SK-N-SH (cell line): ENCODE measurements at regions not wholly inside any gene's neighbourhood (a gene's known extent, or its start where the extent isn't known, plus 50 kb on each side); places are given as distances from the start of the nearest gene placed in this dataset.

Experiments
- CTCF ChIA-PET: fragments of 300-600, 350-600 bp; formaldehyde crosslinking; extraction: SDS; loops from one replicate; lab custom pipeline; 2021; lab: Yijun Ruan, JAX
- POLR2A ChIA-PET: fragments of 350-600 bp; sonication (Branson Sonifier 250); formaldehyde crosslinking; extraction: SDS; loops from one replicate; lab custom pipeline; 2020; ENCODE audit warnings: antibody characterized with exemption, inconsistent platforms; lab: Yijun Ruan, JAX
- DNase-seq: peaks from one replicate; pipeline ENCODE4 v3.0.0; 2012
- H2AFZ ChIP-seq: fragments of 200-600 bp; sonication (generic); 2 replicates; pipeline ENCODE4 v1.8.1; 2016; ENCODE audit warnings: antibody characterized with exemption, mild to moderate bottlenecking, low read depth
- H3F3A ChIP-seq: fragments of 200-600 bp; sonication (generic); replicated peaks from 2 replicates; pipeline ENCODE3; 2016; ENCODE audit warnings: antibody characterized with exemption, mild to moderate bottlenecking; ENCODE audit not compliant: insufficient read depth
- H3K27ac ChIP-seq, 2 experiments: fragments of 200-500 bp in 1 of 2; fragments of 200-600 bp in 1 of 2; sonication (Bioruptor generic) in 1 of 2; sonication (generic), shearing (Covaris generic) in 1 of 2; 2 replicates each; pipeline versions ENCODE4 v1.5.1 to v1.6.1; 2014 to 2016; ENCODE audit warnings: low read depth in 2 of 2, inconsistent platforms in 1 of 2, low read length in 1 of 2, mild to moderate bottlenecking in 1 of 2, mixed read lengths in 1 of 2
- H3K27me3 ChIP-seq: fragments of 200-600 bp; sonication (generic), shearing (Covaris generic); 2 replicates; pipeline ENCODE4 v1.6.1; 2016; ENCODE audit warnings: mixed run types; ENCODE audit not compliant: insufficient read depth
- H3K36me3 ChIP-seq, 2 experiments: fragments of 200-500 bp in 1 of 2; fragments of 200-600 bp in 1 of 2; sonication (Bioruptor generic) in 1 of 2; sonication (generic) in 1 of 2; replicated peaks in 1 of 2; 2 replicates each; pipeline versions ENCODE3 to v1.5.1; 2014 to 2016; ENCODE audit warnings: low read length in 1 of 2, mild to moderate bottlenecking in 1 of 2; ENCODE audit not compliant: insufficient read depth in 2 of 2, control insufficient read depth in 1 of 2
- H3K4me1 ChIP-seq, 2 experiments: fragments of 200-500 bp in 1 of 2; fragments of 200-600 bp in 1 of 2; sonication (Bioruptor generic) in 1 of 2; sonication (generic), shearing (Covaris generic) in 1 of 2; 2 replicates each; pipeline versions ENCODE4 v1.5.1 to v1.6.1; 2014 to 2016; ENCODE audit warnings: low read depth in 1 of 2, low read length in 1 of 2, mixed run types in 1 of 2; ENCODE audit not compliant: insufficient read depth in 2 of 2, control insufficient read depth in 1 of 2
- H3K4me2 ChIP-seq: fragments of 200-600 bp; sonication (generic), shearing (Covaris generic); 2 replicates; pipeline ENCODE4 v1.6.1; 2017; ENCODE audit warnings: mixed run types
- H3K4me3 ChIP-seq, 2 experiments: fragments of 200-500 bp in 1 of 2; fragments of 200-600 bp in 1 of 2; sonication (Bioruptor generic) in 1 of 2; sonication (generic), shearing (Covaris generic) in 1 of 2; 2 replicates each; pipeline versions ENCODE4 v1.5.1 to v1.8.1; 2014 to 2016; ENCODE audit warnings: low read depth in 2 of 2, inconsistent platforms in 1 of 2, low read length in 1 of 2, mild to moderate bottlenecking in 1 of 2, mixed read lengths in 1 of 2, moderate library complexity in 1 of 2
- H3K79me2 ChIP-seq: fragments of 200-600 bp; sonication (generic); 2 replicates; pipeline ENCODE4 v1.8.1; 2017; ENCODE audit warnings: mild to moderate bottlenecking; ENCODE audit not compliant: insufficient read depth
- H3K9ac ChIP-seq: fragments of 200-600 bp; sonication (generic); 2 replicates; pipeline ENCODE4 v1.6.1; 2017; ENCODE audit warnings: mixed run types
- H3K9me2 ChIP-seq: fragments of 200-600 bp; sonication (generic); 2 replicates; pipeline ENCODE4 v1.6.1; 2017; ENCODE audit warnings: mixed run types
- H3K9me3 ChIP-seq: fragments of 200-600 bp; sonication (generic); 2 replicates; pipeline ENCODE4 v1.6.1; 2017; ENCODE audit warnings: mixed run types, mild to moderate bottlenecking, moderate library complexity
- H4K20me1 ChIP-seq: fragments of 200-600 bp; sonication (generic); 2 replicates; pipeline ENCODE4 v1.6.1; 2017; ENCODE audit warnings: mild to moderate bottlenecking, mixed run types; ENCODE audit not compliant: insufficient read depth
- ELF1 ChIP-seq: IDR thresholded peaks from 2 replicates; pipeline ENCODE4 v1.4.0; 2012
- EP300 ChIP-seq, 2 experiments: IDR thresholded peaks; 2 replicates each; pipeline versions ENCODE4 v1.4.0 to v1.6.1; 2012; ENCODE audit warnings: borderline replicate concordance in 1 of 2, low read depth in 1 of 2, low read length in 1 of 2
- EZH2phosphoT487 ChIP-seq: fragments of 200-600 bp; sonication (generic); IDR thresholded peaks from 2 replicates; pipeline ENCODE4 v1.6.1; 2017; ENCODE audit warnings: low read depth, mixed run types, mild to moderate bottlenecking, antibody characterized with exemption, moderate library complexity, borderline replicate concordance
- GABPA ChIP-seq: IDR thresholded peaks from 2 replicates; pipeline ENCODE4 v1.4.0; 2012; ENCODE audit warnings: low read depth, mild to moderate bottlenecking
- GATA2 ChIP-seq: sonication (generic); formaldehyde crosslinking; IDR thresholded peaks from 2 replicates; pipeline ENCODE4 v1.5.0; 2020; ENCODE audit warnings: mild to moderate bottlenecking, missing genetic modification reagents
- JUND ChIP-seq: IDR thresholded peaks from 2 replicates; pipeline ENCODE4 v1.4.0; 2012
- MEF2A ChIP-seq: IDR thresholded peaks from 2 replicates; pipeline ENCODE4 v1.4.0; 2012; ENCODE audit warnings: low read depth, borderline replicate concordance
- MXI1 ChIP-seq: IDR thresholded peaks from 2 replicates; pipeline ENCODE4 v1.6.1; 2012; ENCODE audit warnings: mild to moderate bottlenecking, low read depth, low read length, improper control_type of control experiment
- NFIC ChIP-seq: IDR thresholded peaks from 2 replicates; pipeline ENCODE4 v1.4.0; 2012; ENCODE audit warnings: borderline replicate concordance
- NRF1 ChIP-seq: IDR thresholded peaks from 2 replicates; pipeline ENCODE4 v1.6.1; 2012; ENCODE audit warnings: low read depth, mild to moderate bottlenecking, low read length
- RAD21 ChIP-seq: IDR thresholded peaks from 2 replicates; pipeline ENCODE4 v1.6.1; 2012; ENCODE audit warnings: mild to moderate bottlenecking, low read length
- RCOR1 ChIP-seq: fragments of 150-350 bp; IDR thresholded peaks from 2 replicates; pipeline ENCODE4 v1.6.1; 2017; ENCODE audit warnings: antibody characterized with exemption, low read length
- RFX5 ChIP-seq: IDR thresholded peaks from 2 replicates; pipeline ENCODE4 v1.6.1; 2012; ENCODE audit warnings: mild to moderate bottlenecking, improper control_type of control experiment, low read length
- RXRA ChIP-seq: IDR thresholded peaks from 2 replicates; pipeline ENCODE4 v1.4.0; 2012; ENCODE audit warnings: low read depth, mild to moderate bottlenecking, borderline replicate concordance
- SIN3A ChIP-seq: IDR thresholded peaks from 2 replicates; pipeline ENCODE4 v1.6.1; 2012; ENCODE audit warnings: low read depth, mild to moderate bottlenecking, low read length, moderate library complexity, borderline replicate concordance
- TEAD4 ChIP-seq: IDR thresholded peaks from 2 replicates; pipeline ENCODE4 v1.4.0; 2012; ENCODE audit warnings: mild to moderate bottlenecking, borderline replicate concordance; ENCODE audit not compliant: insufficient read depth
- USF1 ChIP-seq: IDR thresholded peaks from 2 replicates; pipeline ENCODE4 v1.4.0; 2012; ENCODE audit warnings: low read depth, borderline replicate concordance
- YY1 ChIP-seq: IDR thresholded peaks from 2 replicates; pipeline ENCODE4 v1.4.0; 2012; ENCODE audit warnings: low read depth, mild to moderate bottlenecking
- ZBTB33 ChIP-seq: IDR thresholded peaks from 2 replicates; pipeline ENCODE4 v1.4.0; 2012; ENCODE audit warnings: low read depth, borderline replicate concordance
- WGBS: methylation state at CpG from one replicate; pipeline ENCODE4 v1.1.6; 2017; ENCODE audit warnings: low lambda C conversion rate; 5-methylcytosine and 5-hydroxymethylcytosine counted together
- TF ChIP-seq, protein P1 (sequence below): fragments of 150-350 bp; IDR thresholded peaks from 2 replicates; pipeline ENCODE4 v1.6.1; 2016; ENCODE audit warnings: mild to moderate bottlenecking, low read depth, low read length

- TF ChIP-seq EP300 (IDR thresholded peaks at IDR 0.05; ENCODE audit: borderline replicate concordance in 1 of 2, low read depth in 1 of 2, low read length in 1 of 2) (no peak), RFX5 (no peak), TEAD4 (no peak), NRF1 (no peak), ZBTB33 (no peak), EZH2phosphoT487 (no peak), USF1 (no peak), RXRA (no peak), GATA2 (CRISPR knock-in tag) (no peak), JUND (no peak), NFIC (no peak), MEF2A (no peak), SIN3A (no peak), ELF1 (no peak), RAD21 (no peak), YY1 (no peak), GABPA (no peak), RCOR1 (no peak), MXI1 (no peak)
- TF ChIP-seq, protein P1, sequence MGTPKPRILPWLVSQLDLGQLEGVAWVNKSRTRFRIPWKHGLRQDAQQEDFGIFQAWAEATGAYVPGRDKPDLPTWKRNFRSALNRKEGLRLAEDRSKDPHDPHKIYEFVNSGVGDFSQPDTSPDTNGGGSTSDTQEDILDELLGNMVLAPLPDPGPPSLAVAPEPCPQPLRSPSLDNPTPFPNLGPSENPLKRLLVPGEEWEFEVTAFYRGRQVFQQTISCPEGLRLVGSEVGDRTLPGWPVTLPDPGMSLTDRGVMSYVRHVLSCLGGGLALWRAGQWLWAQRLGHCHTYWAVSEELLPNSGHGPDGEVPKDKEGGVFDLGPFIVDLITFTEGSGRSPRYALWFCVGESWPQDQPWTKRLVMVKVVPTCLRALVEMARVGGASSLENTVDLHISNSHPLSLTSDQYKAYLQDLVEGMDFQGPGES = no peak
- WGBS = 56% methylated on average over 16 of the region's 24 CpGs
- H3K4me1 ChIP-seq = no peaks in the 10 kb centered on the region; a peak in 1 of 4 replicates
Observed at GRCh38 chr22:48578138-48579042, 1249.3 kb downstream of the BRD1 start.

More at GRCh38 chr22:48578138-48579042, 1249.3 kb downstream of the BRD1 start:
- Histone ChIP-seq H3K36me3 (no peaks in the 10 kb centered on the region), H3K9ac (no peak overlapping the region), H3K4me2 (no peak overlapping the region), H3K27me3 (peaks cover 6% of the 10 kb centered on the region; the same call in 1 of the 2 replicates), H2AFZ (no peak overlapping the region), H3K4me3 (no peak overlapping the region; a peak in 1 of 4 replicates), H3F3A (peaks cover 3% of the 10 kb centered on the region), H3K9me2 (no peaks in the 10 kb centered on the region), H3K79me2 (no peaks in the 10 kb centered on the region), H3K9me3 (no peaks in the 10 kb centered on the region), H3K27ac (no peak overlapping the region), H4K20me1 (no peaks in the 10 kb centered on the region)
- ChIA-PET CTCF (interaction anchor here (1.7 to 5.2 kb wide), 4 partner anchors 86 to 727 kb away, joined by 6 to 37 read pairs (median 6); no protein-coding TSS in a partner anchor), POLR2A (no interaction called here)
- DNase-seq = no peak
